PC-9 (cell line): ENCODE measurements at regions not wholly inside any gene's neighbourhood (a gene's known extent, or its start where the extent isn't known, plus 50 kb on each side); places are given as distances from the start of the nearest gene placed in this dataset.

Source experiments
- EZH2 ChIP-seq: fragments of 200-600 bp; sonication (generic); IDR thresholded peaks from 2 replicates; pipeline ENCODE4 v1.8.0; 2017; ENCODE audit warnings: antibody characterized with exemption, low read depth
- TF ChIP-seq, protein P1 (sequence below): fragments of 200-600 bp; sonication (generic); conservative IDR thresholded peaks from 2 replicates; pipeline ENCODE4 v1.6.1; 2017; ENCODE audit warnings: mixed run types, antibody characterized with exemption, mild to moderate bottlenecking, moderate library complexity

DNA sequence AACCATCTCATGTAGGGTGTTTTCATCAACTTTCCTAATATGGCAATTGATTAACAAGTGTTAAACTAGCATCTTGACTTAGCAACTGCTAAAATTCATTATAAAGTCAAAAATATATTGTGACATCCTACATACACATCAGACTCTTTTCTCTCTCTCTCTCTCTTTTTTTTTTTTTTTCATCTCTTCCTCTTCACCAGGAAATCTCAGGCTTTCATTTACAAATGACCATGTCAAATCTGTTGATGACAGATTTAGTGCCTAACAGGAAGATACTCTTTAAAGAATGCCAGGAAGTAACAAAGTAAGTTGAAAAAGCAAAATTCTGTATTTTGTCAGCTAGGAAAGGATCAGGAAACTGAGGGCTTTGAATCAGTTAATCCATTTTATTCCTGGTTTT is 365.5 kb downstream of the PCDH7 start:
- TF ChIP-seq, protein P1, sequence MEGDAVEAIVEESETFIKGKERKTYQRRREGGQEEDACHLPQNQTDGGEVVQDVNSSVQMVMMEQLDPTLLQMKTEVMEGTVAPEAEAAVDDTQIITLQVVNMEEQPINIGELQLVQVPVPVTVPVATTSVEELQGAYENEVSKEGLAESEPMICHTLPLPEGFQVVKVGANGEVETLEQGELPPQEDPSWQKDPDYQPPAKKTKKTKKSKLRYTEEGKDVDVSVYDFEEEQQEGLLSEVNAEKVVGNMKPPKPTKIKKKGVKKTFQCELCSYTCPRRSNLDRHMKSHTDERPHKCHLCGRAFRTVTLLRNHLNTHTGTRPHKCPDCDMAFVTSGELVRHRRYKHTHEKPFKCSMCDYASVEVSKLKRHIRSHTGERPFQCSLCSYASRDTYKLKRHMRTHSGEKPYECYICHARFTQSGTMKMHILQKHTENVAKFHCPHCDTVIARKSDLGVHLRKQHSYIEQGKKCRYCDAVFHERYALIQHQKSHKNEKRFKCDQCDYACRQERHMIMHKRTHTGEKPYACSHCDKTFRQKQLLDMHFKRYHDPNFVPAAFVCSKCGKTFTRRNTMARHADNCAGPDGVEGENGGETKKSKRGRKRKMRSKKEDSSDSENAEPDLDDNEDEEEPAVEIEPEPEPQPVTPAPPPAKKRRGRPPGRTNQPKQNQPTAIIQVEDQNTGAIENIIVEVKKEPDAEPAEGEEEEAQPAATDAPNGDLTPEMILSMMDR: no peak
- no peak for TF ChIP-seq EZH2
